H9 (cell line): ENCODE measurements at regions not wholly inside any gene's neighbourhood (a gene's known extent, or its start where the extent isn't known, plus 50 kb on each side); places are given as distances from the start of the nearest gene placed in this dataset.

Source experiments
- DNase-seq: peaks from one replicate; pipeline ENCODE4 v3.0.0-alpha.2; 2017
- H2AFZ ChIP-seq: one replicate; pipeline ENCODE4 v1.6.1; 2013; ENCODE audit warnings: mild to moderate bottlenecking, low read length, control low read depth, moderate library complexity
- H2AK5ac ChIP-seq: 2 replicates; pipeline ENCODE4 v1.6.1; 2013; ENCODE audit warnings: low read length, control low read depth, mixed read lengths; ENCODE audit not compliant: insufficient read length
- H2BK120ac ChIP-seq: one replicate; pipeline ENCODE4 v1.6.1; 2013; ENCODE audit warnings: low read depth, mild to moderate bottlenecking, low read length, control low read depth, inconsistent platforms; ENCODE audit not compliant: poor library complexity, severe bottlenecking
- H2BK12ac ChIP-seq: 2 replicates; pipeline ENCODE4 v1.6.1; 2013; ENCODE audit warnings: low read length, control low read depth, mixed read lengths, low read depth; ENCODE audit not compliant: insufficient read length
- H2BK15ac ChIP-seq: 2 replicates; pipeline ENCODE4 v1.6.1; 2013; ENCODE audit warnings: low read depth, low read length, control low read depth
- H2BK20ac ChIP-seq: one replicate; pipeline ENCODE4 v1.6.1; 2013; ENCODE audit warnings: low read depth, mild to moderate bottlenecking, low read length, control low read depth, inconsistent platforms; ENCODE audit not compliant: poor library complexity, severe bottlenecking
- H2BK5ac ChIP-seq: 2 replicates; pipeline ENCODE4 v1.6.1; 2013; ENCODE audit warnings: low read length, control low read depth, mixed read lengths; ENCODE audit not compliant: insufficient read length
- H3K14ac ChIP-seq: 2 replicates; pipeline ENCODE4 v1.6.1; 2013; ENCODE audit warnings: low read length, control low read depth; ENCODE audit not compliant: insufficient read depth
- H3K18ac ChIP-seq: 2 replicates; pipeline ENCODE4 v1.6.1; 2013; ENCODE audit warnings: low read depth, mild to moderate bottlenecking, mixed read lengths, low read length, control low read depth; ENCODE audit not compliant: insufficient read length
- H3K23ac ChIP-seq: 2 replicates; pipeline ENCODE4 v1.6.1; 2013; ENCODE audit warnings: low read length, control low read depth, mixed read lengths, low read depth; ENCODE audit not compliant: insufficient read length
- H3K23me2 ChIP-seq: 2 replicates; pipeline ENCODE4 v1.6.1; 2013; ENCODE audit warnings: low read depth, mild to moderate bottlenecking, mixed read lengths, low read length, control low read depth; ENCODE audit not compliant: insufficient read length, poor library complexity, severe bottlenecking
- H3K27ac ChIP-seq: 2 replicates; pipeline ENCODE4 v1.5.1; 2013; ENCODE audit warnings: low read length, control low read depth, mixed read lengths, low read depth; ENCODE audit not compliant: insufficient read length
- H3K27me3 ChIP-seq: 2 replicates; pipeline ENCODE4 v1.6.1; 2013; ENCODE audit warnings: low read length, control low read depth, inconsistent platforms; ENCODE audit not compliant: insufficient read depth
- H3K4ac ChIP-seq: 2 replicates; pipeline ENCODE4 v1.6.1; 2013; ENCODE audit warnings: low read depth, mild to moderate bottlenecking, control low read depth, inconsistent platforms, low read length, moderate library complexity
- H3K4me1 ChIP-seq: 2 replicates; pipeline ENCODE4 v1.6.1; 2013; ENCODE audit warnings: low read length, control low read depth, inconsistent platforms; ENCODE audit not compliant: insufficient read depth
- H3K4me2 ChIP-seq: 2 replicates; pipeline ENCODE4 v1.6.1; 2013; ENCODE audit warnings: low read length, control low read depth, mixed read lengths; ENCODE audit not compliant: insufficient read length, insufficient read depth
- H3K56ac ChIP-seq: 2 replicates; pipeline ENCODE4 v1.6.1; 2013; ENCODE audit warnings: low read depth, mild to moderate bottlenecking, mixed read lengths, low read length, control low read depth; ENCODE audit not compliant: insufficient read length
- H3K79me1 ChIP-seq: 2 replicates; pipeline ENCODE4 v1.6.1; 2013; ENCODE audit warnings: low read depth, mild to moderate bottlenecking, moderate library complexity, low read length, control low read depth, inconsistent platforms; ENCODE audit not compliant: insufficient read depth, poor library complexity, severe bottlenecking
- H3K79me2 ChIP-seq: 2 replicates; pipeline ENCODE4 v1.6.1; 2013; ENCODE audit warnings: low read length, control low read depth, inconsistent platforms; ENCODE audit not compliant: insufficient read depth
- H3K9ac ChIP-seq: 2 replicates; pipeline ENCODE4 v1.6.1; 2013; ENCODE audit warnings: low read length, control low read depth, mixed read lengths; ENCODE audit not compliant: insufficient read length; ENCODE audit errors: extremely low read depth
- H3K9me3 ChIP-seq: one replicate; pipeline ENCODE4 v1.6.1; 2013; ENCODE audit warnings: low read depth, low read length, inconsistent platforms; ENCODE audit not compliant: control insufficient read depth
- H3T11ph ChIP-seq: one replicate; pipeline ENCODE4 v1.6.1; 2013; ENCODE audit warnings: mild to moderate bottlenecking, low read length, control low read depth, inconsistent platforms
- H4K20me1 ChIP-seq: one replicate; pipeline ENCODE4 v1.6.1; 2013; ENCODE audit not compliant: control insufficient read depth, insufficient read length, insufficient read depth
- H4K5ac ChIP-seq: 2 replicates; pipeline ENCODE4 v1.6.1; 2013; ENCODE audit warnings: low read depth, mild to moderate bottlenecking, mixed read lengths, low read length, control low read depth; ENCODE audit not compliant: insufficient read length
- H4K8ac ChIP-seq: replicated peaks from 2 replicates; pipeline ENCODE4 v1.6.1; 2013; ENCODE audit warnings: low read length, control low read depth, mixed read lengths, low read depth; ENCODE audit not compliant: insufficient read length
- H4K91ac ChIP-seq: 2 replicates; pipeline ENCODE4 v1.6.1; 2013; ENCODE audit warnings: low read depth, mild to moderate bottlenecking, moderate library complexity, mixed read lengths, low read length, control low read depth; ENCODE audit not compliant: insufficient read length
- H3K27ac Mint-ChIP-seq, 3 experiments: 2 replicates in 2 of 3; 3 replicates in 1 of 3; pipeline ENCODE4 v1.8.0; 2020 to 2021; ENCODE audit warnings: mixed read lengths in 3 of 3, mild to moderate bottlenecking in 1 of 3, moderate library complexity in 1 of 3
- H3K27me3 Mint-ChIP-seq: 2 replicates; pipeline ENCODE4 v1.8.0; 2021; ENCODE audit warnings: low read depth, mild to moderate bottlenecking, moderate library complexity, mixed read lengths
- H3K36me3 Mint-ChIP-seq, 3 experiments: 2 replicates in 2 of 3; 3 replicates in 1 of 3; pipeline ENCODE4 v1.8.0; 2020 to 2021; ENCODE audit warnings: low read depth in 3 of 3, mixed read lengths in 3 of 3; ENCODE audit not compliant: insufficient read depth in 1 of 3
- H3K4me1 Mint-ChIP-seq, 2 experiments: 2 replicates each; pipeline ENCODE4 v1.8.0; 2020; ENCODE audit warnings: mixed read lengths in 2 of 2
- H3K4me3 Mint-ChIP-seq, 2 experiments: 2 replicates in 1 of 2; 3 replicates in 1 of 2; pipeline ENCODE4 v1.8.0; 2020 to 2021; ENCODE audit warnings: mild to moderate bottlenecking in 2 of 2, mixed read lengths in 2 of 2, moderate library complexity in 1 of 2
- H3K9me3 Mint-ChIP-seq, 2 experiments: 2 replicates in 1 of 2; 3 replicates in 1 of 2; pipeline ENCODE4 v1.8.0; 2020; ENCODE audit warnings: mild to moderate bottlenecking in 2 of 2, mixed read lengths in 2 of 2, moderate library complexity in 1 of 2
- CTCF ChIP-seq: fragments of 200-600 bp; sonication (generic); conservative IDR thresholded peaks from 3 replicates; pipeline ENCODE4 v1.8.0; 2021; ENCODE audit warnings: antibody characterized with exemption, mild to moderate bottlenecking

DNA sequence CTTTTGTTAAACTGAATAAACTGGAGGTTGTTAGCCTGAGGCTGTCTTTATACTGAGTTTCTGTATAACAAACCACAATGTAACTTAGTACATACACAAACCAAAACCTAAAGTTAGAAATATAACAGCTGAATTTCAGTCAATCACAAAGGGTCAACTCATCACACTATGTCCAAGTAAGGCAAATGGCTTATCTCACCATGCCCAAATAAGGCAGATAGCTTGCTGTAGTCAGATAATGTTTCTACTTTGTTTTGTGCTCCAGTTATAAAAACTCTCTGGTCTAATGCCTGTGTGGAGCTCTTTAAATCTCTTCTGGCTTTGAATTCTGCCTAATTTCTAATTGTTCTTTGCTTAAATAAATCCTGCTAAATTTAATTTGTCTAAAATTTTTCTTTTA is 1323.4 kb upstream of the ATXN8OS start:
- H3K27me3 ChIP-seq: no peaks in the 10 kb centered on the region
- no peak overlapping the region for H4K8ac ChIP-seq
- H2AK5ac ChIP-seq: no peak overlapping the region
- H3K9me3 Mint-ChIP-seq: no peaks in the 10 kb centered on the region; a peak in 1 of 5 replicates
- no peaks in the 10 kb centered on the region for H3K4me1 ChIP-seq
- no peak overlapping the region for H3T11ph ChIP-seq
- no peaks in the 10 kb centered on the region for H3K4me1 Mint-ChIP-seq
- no peak for TF ChIP-seq CTCF
- H4K5ac ChIP-seq: no peak overlapping the region
- no peaks in the 10 kb centered on the region for H4K20me1 ChIP-seq
- no peaks in the 10 kb centered on the region for H3K9me3 ChIP-seq
- H2BK5ac ChIP-seq: no peak overlapping the region
- H3K36me3 Mint-ChIP-seq: no peaks in the 10 kb centered on the region
- no peaks in the 10 kb centered on the region for H3K79me1 ChIP-seq
- no peak overlapping the region for H3K4ac ChIP-seq
- no peak overlapping the region for H3K27ac Mint-ChIP-seq
- H2BK120ac ChIP-seq: no peak overlapping the region
- no peak overlapping the region for H3K27ac ChIP-seq
- no peak overlapping the region for H3K9ac ChIP-seq
- H3K4me3 Mint-ChIP-seq: no peak overlapping the region
- no peak overlapping the region for H2AFZ ChIP-seq
- H3K56ac ChIP-seq: no peak overlapping the region
- H3K27me3 Mint-ChIP-seq: no peaks in the 10 kb centered on the region
- no peak overlapping the region for H2BK12ac ChIP-seq
- no peaks in the 10 kb centered on the region for H3K79me2 ChIP-seq
- no peak overlapping the region for H2BK15ac ChIP-seq
- H3K23ac ChIP-seq: no peak overlapping the region
- no peak for DNase-seq
- H3K14ac ChIP-seq: no peak overlapping the region
- no peak overlapping the region for H4K91ac ChIP-seq
- no peak overlapping the region for H2BK20ac ChIP-seq
- no peaks in the 10 kb centered on the region for H3K23me2 ChIP-seq
- no peak overlapping the region for H3K4me2 ChIP-seq
- no peak overlapping the region for H3K18ac ChIP-seq
